NCI-H1092 (cell line): ENCODE measurements at regions not wholly inside any gene's neighbourhood (a gene's known extent, or its start where the extent isn't known, plus 50 kb on each side); places are given as distances from the start of the nearest gene placed in this dataset.

Source experiments
- DNase-seq: peaks from one replicate; lab custom pipeline; 2025; lab: John Stamatoyannopoulos, UW

DNA sequence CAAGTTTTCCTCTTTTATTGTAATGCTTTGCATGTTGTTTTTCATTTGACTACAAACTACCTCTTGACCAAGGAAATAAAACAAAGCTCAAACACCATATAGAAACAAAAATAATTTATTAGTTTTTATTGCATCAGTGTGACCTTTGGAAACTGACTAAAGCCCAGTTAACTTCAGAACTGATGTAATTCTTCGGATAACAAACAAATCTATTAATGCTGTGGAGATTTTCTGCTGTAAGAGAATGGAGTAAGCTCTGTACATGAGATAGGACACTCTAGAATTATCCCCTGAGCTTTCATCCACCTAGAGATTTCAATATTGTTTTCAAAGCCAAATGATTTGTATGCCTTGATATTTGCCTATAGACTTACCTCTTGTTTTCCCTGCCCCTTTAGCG, 154.0 kb upstream of the KCNK2 start:
- DNase-seq, result no peak

DNA sequence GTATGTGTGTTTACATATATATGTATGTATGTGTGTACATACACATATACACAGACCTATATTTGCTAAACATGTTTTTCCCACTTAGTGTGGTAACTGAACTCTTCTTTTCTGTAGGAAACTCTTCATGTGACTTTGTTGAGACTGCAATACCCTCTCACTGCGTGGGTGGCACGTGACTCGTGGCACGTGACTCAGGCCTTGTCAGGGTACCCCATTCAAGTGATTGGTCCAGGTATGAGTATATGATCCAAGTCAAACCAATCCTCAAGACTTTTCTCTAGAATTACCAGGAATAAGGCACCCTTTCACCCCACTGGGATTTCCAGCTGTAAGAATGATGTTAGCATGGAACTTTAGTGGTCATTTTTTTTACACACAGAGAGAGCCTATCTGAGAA, 149.2 kb upstream of the KCNK2 start:
- no peak for DNase-seq

DNA sequence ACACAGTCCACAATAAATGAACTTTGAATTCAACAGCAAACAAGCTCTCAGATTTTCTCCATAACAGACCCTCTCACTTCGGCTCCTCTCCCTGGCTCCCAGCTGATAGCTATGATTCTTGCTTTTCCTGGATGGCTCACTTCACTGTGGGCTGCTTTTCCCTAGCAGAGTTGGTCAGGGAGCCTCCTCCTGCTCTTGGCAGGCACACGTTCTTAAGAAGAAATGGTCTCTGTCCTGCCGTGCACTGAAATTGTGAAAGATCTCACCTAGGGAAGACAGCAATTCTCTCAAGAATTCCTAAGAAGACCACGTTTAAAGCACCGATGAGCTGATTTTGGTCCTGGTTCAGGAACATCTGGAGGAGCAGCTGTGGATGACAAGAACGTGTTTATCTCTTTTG, 148.5 kb upstream of the KCNK2 start:
- DNase-seq, result no peak

DNA sequence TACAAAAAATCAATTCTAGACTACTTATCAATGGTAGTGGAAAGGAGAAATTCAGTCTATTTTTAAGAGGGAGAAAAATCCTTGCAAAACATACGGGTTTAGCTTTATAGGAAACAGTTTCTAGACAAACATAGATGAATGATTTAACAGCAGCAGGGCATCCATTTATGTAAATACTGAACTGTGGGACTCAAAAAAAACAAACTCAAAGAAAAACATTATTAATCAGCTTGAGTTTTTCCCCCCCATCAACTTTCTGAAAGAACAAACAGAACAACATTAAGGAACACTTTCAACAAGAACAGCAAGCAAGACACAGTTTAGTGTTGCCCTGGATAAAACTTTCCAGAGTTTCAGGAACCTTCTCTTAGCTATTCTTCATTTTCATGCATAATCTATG, 147.3 kb upstream of the KCNK2 start:
- DNase-seq, result no peak

DNA sequence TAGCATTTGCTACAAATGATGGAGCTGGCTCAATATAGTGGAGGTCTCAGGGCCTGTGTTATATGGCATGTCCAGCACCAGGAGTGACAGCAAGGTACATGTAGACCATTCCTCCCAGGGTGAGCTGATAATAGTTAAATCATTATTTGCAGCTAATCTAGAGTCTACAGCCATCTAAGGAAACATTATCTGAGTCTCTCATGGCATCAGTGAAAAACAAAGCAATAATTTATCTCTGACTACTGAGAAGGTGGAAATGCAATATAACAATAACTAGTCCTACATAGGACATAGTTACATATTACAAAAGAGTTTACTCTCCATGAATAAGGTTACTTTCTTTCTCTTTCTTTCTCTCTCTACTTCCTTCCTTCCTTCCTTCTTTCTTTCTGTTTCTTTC, 143.4 kb upstream of the KCNK2 start:
- DNase-seq, result no peak

DNA sequence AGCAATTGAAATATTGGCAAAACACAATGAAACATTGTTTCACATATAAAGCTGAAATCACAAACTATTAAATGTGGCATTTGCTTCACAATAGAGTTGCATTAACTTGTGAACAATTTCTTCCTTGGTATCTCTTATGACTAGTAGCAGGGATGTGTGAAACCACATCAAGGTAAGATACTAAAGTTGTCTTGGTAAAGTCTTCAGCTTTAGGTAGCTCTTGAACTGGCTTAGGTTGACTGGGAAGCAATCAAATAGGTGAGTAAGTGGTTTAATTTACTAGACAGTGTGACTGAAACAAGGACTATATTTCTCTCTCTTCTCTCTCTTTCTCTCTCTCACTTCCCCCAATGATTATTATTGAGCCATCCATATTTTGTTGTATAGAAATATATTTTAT, 141.5 kb upstream of the KCNK2 start:
- no peak for DNase-seq

DNA sequence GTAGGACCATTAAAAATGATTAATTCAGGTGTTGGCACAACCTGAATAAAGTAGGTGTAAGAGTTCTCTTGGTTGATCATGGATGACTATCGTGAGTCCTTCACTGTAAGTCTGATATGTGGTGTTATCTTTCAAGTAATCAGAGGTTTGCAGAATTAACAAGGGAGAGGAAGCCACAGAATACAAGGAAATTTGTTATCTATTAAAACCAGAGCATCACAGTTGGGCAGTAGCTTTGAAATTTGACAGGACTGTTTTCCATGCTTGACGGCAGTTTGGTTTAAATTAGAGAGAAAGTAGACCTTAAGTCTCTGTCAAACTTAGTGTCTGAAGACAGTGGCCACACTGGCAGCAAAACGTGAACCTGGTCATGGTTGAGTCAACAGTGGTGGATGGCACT, 139.5 kb upstream of the KCNK2 start:
- DNase-seq, result no peak

DNA sequence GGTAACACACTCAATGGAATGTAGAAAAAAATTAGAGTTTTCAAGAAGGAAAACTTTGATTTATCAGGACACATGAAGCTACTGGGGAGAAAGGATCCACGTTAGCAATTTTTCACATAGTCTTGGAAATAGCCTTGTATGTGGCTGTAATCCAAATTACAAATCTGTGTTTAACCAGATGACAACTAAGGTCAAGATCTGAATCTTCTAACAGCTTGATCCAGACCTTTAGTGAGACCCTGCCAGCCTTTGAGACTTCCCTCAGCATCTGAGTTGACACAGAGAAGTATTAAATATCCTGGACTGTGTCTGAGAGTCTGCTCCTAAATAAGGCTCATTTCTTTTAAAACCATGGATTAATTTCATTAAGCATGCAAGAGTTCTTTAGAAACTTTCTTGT, 135.9 kb upstream of the KCNK2 start:
- DNase-seq, result no peak

DNA sequence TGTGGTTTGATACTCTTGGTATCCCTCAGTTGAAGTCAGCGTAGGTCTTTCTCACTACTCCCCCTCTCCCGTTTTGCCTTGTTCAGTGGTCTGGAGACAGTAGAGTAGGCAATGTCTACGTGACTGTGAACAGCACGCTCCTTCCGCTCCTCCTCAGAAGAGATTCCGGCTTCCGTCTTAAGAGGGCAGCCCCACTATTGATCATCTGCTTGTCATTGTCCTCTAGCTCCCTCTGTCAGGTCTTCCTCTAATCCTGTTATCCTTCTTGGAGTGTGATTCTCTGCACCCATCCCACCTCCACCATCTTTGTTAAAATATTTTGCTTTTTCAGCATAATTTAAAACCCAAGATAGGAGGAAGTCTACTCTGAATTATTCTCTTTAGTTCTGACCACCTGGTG, 129.9 kb upstream of the KCNK2 start:
- DNase-seq, result no peak

DNA sequence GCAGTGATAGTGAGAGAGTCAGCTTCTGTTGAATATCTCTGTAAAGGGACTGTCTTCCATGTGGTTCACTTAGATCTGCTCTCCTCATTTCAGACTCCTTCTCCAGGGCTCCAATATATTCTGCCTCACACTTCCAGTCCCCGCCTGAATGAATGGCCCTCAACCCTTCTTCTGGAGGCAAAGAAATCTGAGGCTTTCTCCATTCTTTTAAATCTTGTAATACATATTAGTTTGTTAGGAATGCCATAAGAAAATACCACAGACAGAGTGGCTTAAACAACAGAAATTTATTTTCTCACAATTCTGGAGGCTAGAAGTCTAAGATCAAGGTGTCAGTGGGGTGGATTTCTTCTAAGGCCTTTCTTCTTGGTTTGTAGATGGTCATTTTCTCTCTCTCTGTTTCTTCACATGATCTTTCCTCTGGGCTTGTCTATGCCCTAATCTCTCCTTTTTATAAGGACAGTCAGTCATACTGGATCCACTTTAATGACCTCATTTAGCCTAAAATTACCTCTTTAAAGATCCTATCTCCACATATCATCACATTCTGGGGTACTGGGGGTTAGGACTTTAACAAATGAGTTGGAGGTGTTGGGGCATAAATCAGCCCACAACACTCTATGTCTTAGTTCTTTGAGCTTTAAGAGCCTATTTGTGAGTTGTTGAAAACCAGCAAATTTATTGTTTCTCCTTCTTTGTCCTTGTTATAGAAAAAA, 128.5 kb upstream of the KCNK2 start:
- DNase-seq, result no peak

DNA sequence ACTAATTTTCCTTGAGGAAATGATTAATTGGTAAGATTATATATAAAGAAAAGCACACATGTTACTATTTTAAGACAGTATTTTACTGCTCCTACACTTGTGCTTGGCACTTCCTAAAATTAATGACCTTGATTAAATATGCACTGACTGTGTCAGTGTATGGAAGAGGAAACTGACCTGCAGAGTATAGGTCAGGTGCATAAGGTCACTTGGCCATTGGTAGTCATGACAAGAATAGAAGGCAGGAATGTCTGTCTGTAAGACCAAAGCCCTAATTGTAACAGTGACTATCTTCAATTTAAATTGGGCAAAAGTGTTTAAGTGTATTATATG, 128.0 kb upstream of the KCNK2 start:
- no peak for DNase-seq

DNA sequence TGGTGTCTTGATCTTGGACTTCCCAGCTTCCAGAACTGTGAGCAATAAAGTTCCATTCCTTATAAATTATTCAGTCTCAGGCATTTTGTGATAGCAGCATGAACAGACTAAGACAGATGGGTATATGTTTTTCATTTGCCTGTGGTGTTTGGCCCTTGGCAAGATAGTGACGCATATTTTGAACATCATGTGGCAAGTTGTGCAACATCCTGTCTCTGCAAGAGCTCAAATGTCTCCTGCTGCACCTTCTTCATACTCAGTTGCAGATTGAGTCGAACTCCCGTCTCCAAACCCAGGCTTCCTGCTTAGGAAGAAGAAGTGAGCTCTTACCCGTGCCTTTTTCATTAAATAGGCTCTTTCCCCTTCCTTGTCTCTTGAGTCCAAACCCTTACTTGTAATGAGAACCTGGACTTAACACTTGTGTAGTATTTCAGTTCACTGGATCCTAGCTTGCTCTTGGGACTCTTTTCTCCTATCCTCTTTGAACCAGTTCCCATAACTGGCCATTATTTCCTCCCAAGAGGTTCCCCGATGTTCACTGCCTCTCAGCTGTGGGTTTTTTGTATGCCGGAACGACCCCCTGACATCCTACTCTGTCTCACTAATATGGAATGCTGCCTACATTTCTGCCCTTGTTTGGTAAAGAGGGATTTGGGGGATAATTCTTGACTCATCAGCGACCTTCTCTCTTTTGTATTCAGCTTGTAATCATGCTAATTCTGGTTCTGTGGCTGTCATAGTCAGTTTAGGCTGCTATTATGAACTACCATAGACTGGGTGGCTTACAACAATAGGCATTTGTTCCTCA, 125.0 kb upstream of the KCNK2 start:
- DNase-seq, result no peak

DNA sequence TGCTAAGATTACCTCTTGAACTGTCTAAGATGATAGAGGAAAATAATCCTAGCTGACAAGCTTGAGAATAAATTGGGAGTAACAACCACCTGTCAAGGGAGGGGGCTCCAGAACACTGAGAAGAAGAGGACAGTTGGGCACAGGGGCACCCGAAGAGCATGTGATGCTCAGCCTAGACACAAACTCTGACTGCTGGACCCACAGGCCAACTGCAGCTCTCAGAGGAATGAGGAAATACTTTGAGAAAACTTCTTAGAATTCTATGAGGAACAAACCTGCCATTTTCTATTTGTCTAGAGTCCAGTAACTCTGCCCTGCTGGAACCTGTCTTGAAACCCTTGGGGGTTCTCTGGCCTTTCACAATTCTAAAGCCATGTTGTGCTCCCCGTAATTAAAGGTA, 124.1 kb upstream of the KCNK2 start:
- no peak for DNase-seq

DNA sequence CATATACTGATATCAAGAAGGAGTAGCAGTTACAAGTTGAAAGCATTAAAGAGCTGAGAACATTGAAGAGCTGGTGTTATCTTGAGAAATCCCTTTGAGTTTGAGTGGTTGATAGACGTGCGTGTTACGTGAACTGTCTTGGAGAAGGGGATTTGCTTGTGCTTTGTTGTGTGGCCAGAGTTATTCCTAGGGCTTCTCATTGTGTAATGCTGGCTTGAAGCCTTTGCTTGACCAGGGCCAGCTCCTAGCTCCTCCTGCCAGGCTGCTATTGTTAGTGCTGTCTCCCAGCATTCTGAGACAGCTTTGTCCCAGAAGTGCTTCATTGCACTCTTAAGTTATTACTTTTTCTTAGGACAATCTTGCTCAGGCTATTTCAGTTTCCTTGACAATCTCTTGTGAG, 116.2 kb upstream of the KCNK2 start:
- DNase-seq, result no peak

DNA sequence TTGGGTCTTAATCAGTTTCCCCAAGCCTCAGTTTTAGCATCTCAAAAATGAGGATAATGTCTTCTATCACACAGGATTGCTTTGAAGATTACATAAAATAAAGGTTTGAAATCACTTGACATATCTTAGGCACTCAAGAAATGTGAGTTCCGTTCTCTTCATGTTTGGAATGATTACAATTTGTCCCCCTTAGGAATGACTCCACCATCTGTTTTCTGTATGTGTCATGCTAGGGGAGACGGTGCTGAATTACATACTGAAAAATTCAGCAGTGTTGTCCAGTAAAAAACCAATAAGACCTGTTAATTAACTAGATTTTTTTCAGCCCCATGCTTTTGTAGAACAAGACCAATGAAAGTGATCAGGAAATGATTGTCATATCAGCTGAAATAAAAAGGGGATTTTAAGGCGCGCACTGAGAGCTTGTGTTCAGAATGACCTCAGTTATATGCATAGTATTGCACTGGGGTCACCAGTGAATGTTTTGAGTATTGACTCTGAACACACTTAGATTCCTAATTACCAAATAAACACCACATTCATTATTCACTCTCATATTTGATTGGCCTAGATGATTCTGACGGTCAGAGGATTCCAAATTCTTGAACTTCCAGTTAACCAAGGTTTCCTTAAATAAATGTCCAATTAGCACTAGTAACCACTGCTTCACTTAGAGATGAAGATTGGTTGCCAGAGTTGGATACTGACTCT, 114.5 kb upstream of the KCNK2 start:
- no peak for DNase-seq

DNA sequence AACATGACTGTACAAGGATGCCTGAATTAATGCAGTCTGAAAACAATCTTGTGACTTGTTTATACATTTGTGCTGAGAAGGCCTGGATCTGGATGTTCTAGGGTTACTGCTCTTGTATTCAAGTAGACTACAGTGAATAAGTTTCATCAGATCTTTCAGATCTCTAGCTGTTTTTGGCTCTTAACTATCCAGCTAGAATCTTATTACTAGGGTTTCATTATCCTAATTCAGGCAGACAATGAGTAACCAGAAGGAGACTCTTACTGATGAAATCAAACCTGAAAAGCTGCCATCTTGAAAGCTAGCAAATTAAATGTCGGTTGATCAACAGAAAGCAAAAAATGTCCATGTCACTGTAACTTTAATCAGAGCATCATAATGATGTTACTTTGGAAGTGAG, 112.5 kb upstream of the KCNK2 start:
- DNase-seq, result no peak

DNA sequence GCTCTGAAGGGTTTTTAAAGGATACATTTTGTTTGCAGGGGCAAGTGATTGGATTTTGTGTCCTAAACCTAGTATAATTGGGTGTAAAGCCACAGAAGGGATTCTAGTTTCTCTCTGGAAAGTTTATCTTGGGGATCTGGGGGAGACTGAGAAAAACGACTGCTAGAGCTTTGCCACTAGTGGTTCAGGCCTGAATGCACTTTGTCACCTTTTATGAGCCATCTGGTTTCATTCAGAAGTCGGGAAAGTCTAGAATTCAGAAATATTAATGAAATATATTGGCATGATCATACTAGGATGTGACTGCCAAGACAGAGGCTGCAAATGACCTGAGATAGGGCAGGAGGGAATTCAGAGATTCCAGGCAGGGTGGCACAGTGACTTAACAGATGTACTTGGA, 111.5 kb upstream of the KCNK2 start:
- no peak for DNase-seq

DNA sequence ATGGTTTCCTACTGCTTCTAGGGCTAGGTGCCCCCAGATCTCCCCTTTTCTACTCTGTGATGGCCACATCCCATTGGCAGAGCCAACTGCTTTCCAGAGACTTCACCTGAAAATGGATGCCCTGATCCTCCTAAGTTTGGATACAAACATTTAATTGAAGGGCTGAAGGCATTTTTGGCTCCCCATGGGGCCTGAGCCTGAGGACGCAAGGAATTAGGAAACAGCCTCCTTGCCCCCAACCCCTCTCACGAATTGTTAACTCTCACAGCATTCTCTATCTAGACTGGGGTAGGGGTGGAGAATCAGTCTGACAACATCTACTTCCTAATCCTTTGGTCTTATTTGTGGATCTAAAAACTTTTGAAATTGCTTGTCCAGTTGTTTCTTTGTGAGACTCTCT, 108.5 kb upstream of the KCNK2 start:
- DNase-seq, result no peak

DNA sequence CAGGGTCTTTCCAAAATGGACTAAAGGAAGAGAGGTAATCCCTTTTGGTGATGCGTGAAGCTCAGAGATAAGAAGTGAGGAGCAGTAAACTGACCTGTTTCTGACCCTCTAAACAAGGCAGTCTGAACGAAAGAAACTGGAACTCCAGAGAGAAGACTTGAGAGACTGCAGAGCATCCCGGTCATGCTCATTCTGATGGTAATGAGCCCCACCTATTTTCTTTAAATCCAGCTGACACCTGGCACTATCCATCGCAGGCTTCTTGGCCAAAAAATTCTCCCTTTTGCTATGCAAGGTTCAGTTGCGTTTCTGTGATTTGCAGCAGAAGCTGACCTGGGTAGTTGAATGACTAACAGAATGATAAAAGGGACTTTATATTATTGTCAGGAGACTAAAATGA, 105.9 kb upstream of the KCNK2 start:
- no peak for DNase-seq

DNA sequence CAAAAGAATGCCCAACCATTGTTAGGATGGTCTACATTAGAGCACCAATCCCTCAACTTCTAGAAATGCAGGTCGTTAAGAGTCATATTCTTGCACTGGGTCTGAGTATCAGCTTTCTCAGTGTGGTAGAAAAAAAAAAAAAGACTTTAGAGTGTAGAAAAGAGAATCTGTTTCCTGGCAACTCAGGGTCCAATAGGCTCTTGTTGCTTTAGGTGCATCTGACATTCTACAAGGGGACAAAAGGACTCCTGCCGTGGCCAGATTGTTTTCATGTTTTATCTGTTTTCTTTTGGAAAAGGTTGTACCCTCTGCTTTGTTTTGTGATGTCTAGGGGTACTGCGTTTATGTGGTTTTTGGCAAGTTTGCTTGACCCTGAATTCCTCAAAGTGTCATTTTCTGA, 105.4 kb upstream of the KCNK2 start:
- DNase-seq, result no peak

DNA sequence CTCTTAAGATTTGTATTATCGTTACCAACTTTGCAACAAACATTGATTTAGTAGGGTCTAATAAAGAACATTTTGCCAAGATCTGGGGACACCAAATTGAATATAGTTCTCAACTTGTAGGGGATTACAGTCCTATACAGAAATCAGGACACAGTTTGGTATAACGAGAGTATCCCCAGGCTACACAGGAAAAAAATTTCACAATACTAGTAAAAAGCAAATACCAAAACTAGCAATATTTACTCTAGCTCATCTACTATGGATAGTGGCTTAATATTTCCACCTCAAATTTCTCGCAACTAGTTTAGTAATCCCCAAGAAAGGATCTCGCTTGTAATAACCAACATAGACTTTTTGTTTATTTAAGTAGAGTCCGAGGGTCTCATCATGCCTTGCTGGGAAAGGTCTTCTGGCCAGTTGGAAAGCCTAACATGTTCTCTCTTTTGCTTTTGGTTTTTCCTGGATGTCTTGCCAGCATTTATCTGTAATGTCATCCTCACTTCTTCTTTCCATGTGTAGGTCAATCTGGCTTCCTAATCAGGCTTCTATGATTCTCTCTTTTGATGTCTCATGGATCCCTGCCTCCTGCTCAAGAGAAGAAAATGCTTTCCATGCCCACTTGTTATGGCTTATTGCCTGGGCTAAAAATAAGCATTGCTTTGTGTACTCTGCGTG, 104.7 kb upstream of the KCNK2 start:
- DNase-seq, result no peak

DNA sequence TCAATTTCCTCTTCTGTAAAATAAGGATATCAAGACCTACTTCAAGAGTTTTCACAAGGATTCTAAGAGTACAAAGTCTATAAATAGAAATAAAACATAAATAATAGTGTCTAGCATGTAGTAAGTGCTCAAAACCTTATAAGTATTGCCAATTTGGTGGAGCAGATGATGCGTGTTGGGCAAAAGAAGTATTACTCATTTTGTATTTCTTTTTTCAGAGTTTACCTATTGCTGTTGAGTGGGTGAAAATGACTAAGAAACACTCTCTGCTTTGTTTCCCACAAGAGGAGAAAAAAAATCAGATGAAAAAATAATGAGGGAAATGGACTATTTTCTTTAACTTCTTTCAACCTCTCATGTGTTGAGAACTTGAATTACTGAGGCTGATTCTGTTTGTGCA, 103.3 kb upstream of the KCNK2 start:
- no peak for DNase-seq

DNA sequence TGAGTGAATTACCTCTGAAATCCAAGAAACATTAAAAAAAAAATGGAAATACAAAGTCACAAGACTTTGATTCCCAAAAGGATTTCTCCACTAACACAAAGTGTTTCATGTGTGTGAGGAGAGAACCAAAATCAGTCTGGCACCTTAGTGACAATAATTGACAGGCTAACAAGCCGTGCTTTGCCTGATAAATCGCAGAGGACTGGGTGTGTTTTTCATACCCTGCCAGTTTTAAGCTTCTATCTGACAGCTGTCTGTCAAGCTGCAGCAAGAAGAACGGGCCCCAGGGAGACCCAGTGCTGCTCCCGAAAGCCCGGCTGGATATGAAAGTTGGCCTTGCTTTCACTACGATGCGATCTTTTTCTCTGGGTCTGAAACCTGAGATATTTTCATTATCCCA, 101.6 kb upstream of the KCNK2 start:
- no peak for DNase-seq
